ENCODE measurements at regions not wholly inside any gene's neighbourhood (a gene's known extent, or its start where the extent isn't known, plus 50 kb on each side); places are given as distances from the start of the nearest gene placed in this dataset.

DNA sequence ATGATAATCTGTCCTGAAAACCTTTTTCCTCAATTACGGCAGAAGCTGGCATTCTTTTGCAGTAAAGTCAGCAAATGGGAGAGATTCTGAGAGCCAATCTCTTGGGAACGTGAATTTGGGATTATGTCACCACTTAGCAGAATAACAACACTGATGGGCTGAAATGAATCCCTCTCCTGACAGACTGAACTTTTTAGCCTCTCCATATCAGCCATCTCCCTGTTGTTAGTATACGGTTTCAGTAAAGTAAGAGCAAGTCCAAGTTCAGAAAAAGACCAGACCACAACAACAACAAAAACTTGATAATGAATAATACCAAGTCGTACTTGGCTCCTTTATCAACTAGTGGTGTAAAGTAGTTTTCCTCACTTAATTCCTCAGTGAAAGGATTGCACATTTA lies 1048.8 kb downstream of the GATA3 start:
- no peak for TF ChIP-seq POLR2A (IDR thresholded peaks at IDR 0.05; ENCODE audit: low read length)
- no peak for TF ChIP-seq GATA1 (IDR thresholded peaks at IDR 0.05; ENCODE audit: low read depth, low read length)
